ENCODE measurements at regions not wholly inside any gene's neighbourhood (a gene's known extent, or its start where the extent isn't known, plus 50 kb on each side); places are given as distances from the start of the nearest gene placed in this dataset.

- Histone ChIP-seq H3K36me3 (replicated peaks; ENCODE audit: insufficient read depth, low read length) (no peaks in the 10 kb centered on the region), H3K27ac (ENCODE audit: low read length) (no peak overlapping the region), H3K79me2 (ENCODE audit: low read length) (no peaks in the 10 kb centered on the region), H3F3A (ENCODE audit: insufficient read depth, low read length) (no peaks in the 10 kb centered on the region), H3K9me2 (replicated peaks; ENCODE audit: insufficient read depth, low read length) (no peaks in the 10 kb centered on the region), H3K9me3 (replicated peaks; ENCODE audit: insufficient read depth, low read length) (no peaks in the 10 kb centered on the region), H3K27me3 (replicated peaks; ENCODE audit: insufficient read depth, low read length) (no peaks in the 10 kb centered on the region), H4K20me1 (ENCODE audit: insufficient read depth, low read length) (no peaks in the 10 kb centered on the region), H3K4me1 (ENCODE audit: low read length) (no peaks in the 10 kb centered on the region), H2AFZ (ENCODE audit: low read length) (no peak overlapping the region), H3K4me3 (ENCODE audit: low read length) (no peak overlapping the region), H3K4me2 (ENCODE audit: low read depth, low read length) (no peak overlapping the region), H3K9ac (ENCODE audit: low read length) (no peak overlapping the region)
- no peak for DNase-seq
- TF ChIP-seq CTCF (IDR thresholded peaks at IDR 0.05; ENCODE audit: low read length), result no peak
- TF ChIP-seq EZH2phosphoT487 (IDR thresholded peaks at IDR 0.05; ENCODE audit: low read length), result no peak
- TF ChIP-seq EZH2 (optimal IDR thresholded peaks at IDR 0.05; ENCODE audit: low read depth, low read length), result no peak
Measured at GRCh38 chrX:127861611-127862010, 190.6 kb downstream of the ACTRT1 start.
